ENCODE measurements at regions not wholly inside any gene's neighbourhood (a gene's known extent, or its start where the extent isn't known, plus 50 kb on each side); places are given as distances from the start of the nearest gene placed in this dataset.

GRCh38 chr2:6164986-6165747 is 473.0 kb downstream of the SOX11 start:
- H3K4me3 ChIP-seq (ENCODE audit: low read depth, low read length), result no peak overlapping the region
- no peaks in the 10 kb centered on the region for H3K36me3 ChIP-seq (ENCODE audit: control insufficient read depth, insufficient read depth, low read length)
- H3K27me3 ChIP-seq (ENCODE audit: control insufficient read depth, insufficient read depth, low read length), result no peaks in the 10 kb centered on the region
- TF ChIP-seq, protein P1, sequence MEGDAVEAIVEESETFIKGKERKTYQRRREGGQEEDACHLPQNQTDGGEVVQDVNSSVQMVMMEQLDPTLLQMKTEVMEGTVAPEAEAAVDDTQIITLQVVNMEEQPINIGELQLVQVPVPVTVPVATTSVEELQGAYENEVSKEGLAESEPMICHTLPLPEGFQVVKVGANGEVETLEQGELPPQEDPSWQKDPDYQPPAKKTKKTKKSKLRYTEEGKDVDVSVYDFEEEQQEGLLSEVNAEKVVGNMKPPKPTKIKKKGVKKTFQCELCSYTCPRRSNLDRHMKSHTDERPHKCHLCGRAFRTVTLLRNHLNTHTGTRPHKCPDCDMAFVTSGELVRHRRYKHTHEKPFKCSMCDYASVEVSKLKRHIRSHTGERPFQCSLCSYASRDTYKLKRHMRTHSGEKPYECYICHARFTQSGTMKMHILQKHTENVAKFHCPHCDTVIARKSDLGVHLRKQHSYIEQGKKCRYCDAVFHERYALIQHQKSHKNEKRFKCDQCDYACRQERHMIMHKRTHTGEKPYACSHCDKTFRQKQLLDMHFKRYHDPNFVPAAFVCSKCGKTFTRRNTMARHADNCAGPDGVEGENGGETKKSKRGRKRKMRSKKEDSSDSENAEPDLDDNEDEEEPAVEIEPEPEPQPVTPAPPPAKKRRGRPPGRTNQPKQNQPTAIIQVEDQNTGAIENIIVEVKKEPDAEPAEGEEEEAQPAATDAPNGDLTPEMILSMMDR (IDR thresholded peaks at IDR 0.05; ENCODE audit: insufficient read depth, low read depth, low read length), result no peak
- DNase-seq (ENCODE audit: low read depth), result no peak
- CTCF ChIA-PET, result no interaction called here
- POLR2A ChIA-PET, result no interaction called here

DNA sequence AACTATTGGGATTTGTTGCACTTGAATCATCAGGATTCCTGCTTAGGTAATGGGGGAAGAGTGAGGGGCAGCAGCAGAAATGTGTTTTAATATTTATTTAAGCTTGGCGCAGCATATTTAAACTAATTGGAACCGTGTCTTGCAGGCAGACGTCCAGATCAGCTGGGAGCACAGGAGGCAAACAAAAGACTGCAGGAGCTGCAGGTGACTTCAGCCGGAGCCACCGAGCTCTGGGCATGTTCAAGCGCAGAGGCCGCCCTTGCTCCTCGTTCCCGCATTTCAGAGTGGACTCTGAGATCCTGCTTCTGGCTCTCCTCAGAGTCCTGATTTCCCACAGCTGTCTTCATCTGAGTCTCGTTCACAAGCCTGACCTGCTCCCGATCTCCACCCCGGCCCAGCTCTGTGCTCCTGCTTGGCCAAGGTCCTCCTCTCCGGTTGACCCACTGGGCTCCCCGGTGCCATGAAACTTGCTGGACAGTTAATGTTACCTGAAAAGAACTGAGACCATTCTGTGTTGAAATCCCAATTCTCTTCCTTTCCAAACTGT is 475.5 kb downstream of the SOX11 start:
- Histone ChIP-seq H3K4me3 (ENCODE audit: low read depth, low read length) (no peak overlapping the region), H3K27me3 (ENCODE audit: control insufficient read depth, insufficient read depth, low read length) (no peaks in the 10 kb centered on the region), H3K36me3 (ENCODE audit: control insufficient read depth, insufficient read depth, low read length) (no peaks in the 10 kb centered on the region)
- no peak for DNase-seq (ENCODE audit: low read depth)
- ChIA-PET CTCF (no interaction called here), POLR2A (no interaction called here)
- TF ChIP-seq, protein P1 (IDR thresholded peaks at IDR 0.05; ENCODE audit: insufficient read depth, low read depth, low read length), result no peak

DNA sequence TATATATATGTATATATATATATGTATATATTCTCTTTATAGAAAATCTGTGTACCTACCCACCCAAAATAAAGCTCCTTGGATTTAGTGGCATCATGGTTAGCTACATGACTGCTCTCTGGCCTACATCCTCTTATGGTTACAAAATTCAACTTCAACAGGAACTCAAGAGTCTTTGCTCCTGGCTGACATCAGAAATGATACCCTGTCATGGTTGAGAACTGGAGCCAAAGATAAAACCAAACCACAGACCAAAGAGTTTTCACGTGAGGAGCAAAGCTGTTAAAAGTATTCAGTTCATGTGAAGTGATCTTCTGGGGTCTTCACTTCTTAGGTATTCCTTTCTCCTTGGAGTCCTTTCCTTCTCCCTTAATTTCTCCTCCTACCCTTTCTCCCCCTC is 476.3 kb downstream of the SOX11 start:
- Histone ChIP-seq H3K27me3 (ENCODE audit: control insufficient read depth, insufficient read depth, low read length) (no peaks in the 10 kb centered on the region), H3K36me3 (ENCODE audit: control insufficient read depth, insufficient read depth, low read length) (no peaks in the 10 kb centered on the region), H3K4me3 (ENCODE audit: low read depth, low read length) (no peak overlapping the region)
- TF ChIP-seq, protein P1 (IDR thresholded peaks at IDR 0.05; ENCODE audit: insufficient read depth, low read depth, low read length), result no peak
- ChIA-PET CTCF (no interaction called here), POLR2A (no interaction called here)
- no peak for DNase-seq (ENCODE audit: low read depth)

- POLR2A ChIA-PET, result no interaction called here
- CTCF ChIA-PET, result interaction anchor here (0.6 kb wide), 1 partner anchor 87 kb away, joined by 3 read pairs; no protein-coding TSS in a partner anchor
- Histone ChIP-seq H3K4me3 (ENCODE audit: low read depth, low read length) (no peak overlapping the region), H3K27me3 (ENCODE audit: control insufficient read depth, insufficient read depth, low read length) (no peaks in the 10 kb centered on the region), H3K36me3 (ENCODE audit: control insufficient read depth, insufficient read depth, low read length) (no peaks in the 10 kb centered on the region)
- TF ChIP-seq, protein P1 (IDR thresholded peaks at IDR 0.05; ENCODE audit: insufficient read depth, low read depth, low read length), result no peak
- no peak for DNase-seq (ENCODE audit: low read depth)
Observed at GRCh38 chr2:6171294-6171693, 479.1 kb downstream of the SOX11 start.

DNA sequence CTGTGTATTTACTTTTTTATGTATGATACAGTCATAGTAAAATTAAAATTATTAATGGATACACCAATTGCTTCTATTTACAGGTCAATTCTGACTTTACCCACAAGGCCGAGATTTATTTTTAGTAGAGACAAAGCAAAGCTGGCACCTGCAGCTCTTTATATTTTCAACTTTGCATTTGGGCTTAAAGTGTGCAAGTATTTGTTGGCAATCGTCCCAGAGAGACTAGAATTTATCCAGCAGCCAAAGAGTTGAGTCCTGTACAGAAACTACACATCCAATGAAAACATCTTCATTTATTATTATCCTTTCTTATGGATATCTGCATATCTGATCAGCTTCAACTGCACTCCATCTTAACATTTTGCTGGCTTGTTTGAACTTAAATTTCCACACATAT is 485.6 kb downstream of the SOX11 start:
- ChIA-PET POLR2A (no interaction called here), CTCF (no interaction called here)
- TF ChIP-seq, protein P1 (IDR thresholded peaks at IDR 0.05; ENCODE audit: insufficient read depth, low read depth, low read length), result no peak
- Histone ChIP-seq H3K27me3 (ENCODE audit: control insufficient read depth, insufficient read depth, low read length) (no peaks in the 10 kb centered on the region), H3K36me3 (ENCODE audit: control insufficient read depth, insufficient read depth, low read length) (no peaks in the 10 kb centered on the region), H3K4me3 (ENCODE audit: low read depth, low read length) (no peak overlapping the region)
- no peak for DNase-seq (ENCODE audit: low read depth)
